HG02852 (cell line): ENCODE measurements at regions not wholly inside any gene's neighbourhood (a gene's known extent, or its start where the extent isn't known, plus 50 kb on each side); places are given as distances from the start of the nearest gene placed in this dataset.
"Not testable (repeated sequence)": the region's sequence is repeated elsewhere in the genome, so short reads cannot be mapped to it uniquely, and the experiment has no call there.

Source experiments
- ATAC-seq: cut with Tn5 transposase; IDR thresholded peaks from one replicate; pipeline ENCODE4 v1.9.1; 2021; ENCODE audit warnings: mild to moderate bottlenecking, moderate library complexity; ENCODE audit not compliant: unreplicated experiment

- ATAC-seq: no peak
Measured at GRCh38 chr13:33545492-33545891, 259.9 kb upstream of the STARD13 start.

- no peak for ATAC-seq
Measured at GRCh38 chr13:33547035-33547434, 261.5 kb upstream of the STARD13 start.

GRCh38 chr13:33548069-33548468 lies 262.5 kb upstream of the STARD13 start:
- ATAC-seq: no peak

GRCh38 chr13:33550276-33550675 lies 264.7 kb upstream of the STARD13 start:
- no peak for ATAC-seq

GRCh38 chr13:33550885-33551284 lies 265.3 kb upstream of the STARD13 start:
- ATAC-seq: no peak

GRCh38 chr13:33554919-33555791 lies 262.8 kb upstream of the RFC3 start:
- ATAC-seq: peak; percentile 89

GRCh38 chr13:33556828-33557227 lies 261.1 kb upstream of the RFC3 start:
- no peak for ATAC-seq

GRCh38 chr13:33560726-33561125 lies 257.2 kb upstream of the RFC3 start:
- no peak for ATAC-seq

GRCh38 chr13:33561627-33562026 lies 256.3 kb upstream of the RFC3 start:
- no peak for ATAC-seq

- peak; percentile 95 for ATAC-seq
Measured at GRCh38 chr13:33571618-33572017, 246.3 kb upstream of the RFC3 start.

GRCh38 chr13:33572322-33572721 lies 245.6 kb upstream of the RFC3 start:
- ATAC-seq: not testable (repeated sequence)

- no peak for ATAC-seq
Measured at GRCh38 chr13:33575378-33575777, 242.6 kb upstream of the RFC3 start.

GRCh38 chr13:33577007-33577406 lies 240.9 kb upstream of the RFC3 start:
- no peak for ATAC-seq

GRCh38 chr13:33578786-33579185 lies 239.2 kb upstream of the RFC3 start:
- no peak for ATAC-seq

- no peak for ATAC-seq
Measured at GRCh38 chr13:33582121-33582520, 235.8 kb upstream of the RFC3 start.

GRCh38 chr13:33583398-33583797 lies 234.6 kb upstream of the RFC3 start:
- no peak for ATAC-seq

GRCh38 chr13:33590936-33591335 lies 227.0 kb upstream of the RFC3 start:
- no peak for ATAC-seq

GRCh38 chr13:33606692-33607091 lies 211.3 kb upstream of the RFC3 start:
- no peak for ATAC-seq

- no peak for ATAC-seq
Measured at GRCh38 chr13:33610438-33611120, 207.4 kb upstream of the RFC3 start.

- no peak for ATAC-seq
Measured at GRCh38 chr13:33611121-33611805, 206.7 kb upstream of the RFC3 start.
